Ecto neural progenitor cell (in vitro differentiated cells): ENCODE measurements at regions not wholly inside any gene's neighbourhood (a gene's known extent, or its start where the extent isn't known, plus 50 kb on each side); places are given as distances from the start of the nearest gene placed in this dataset.
A peak's percentile ranks its signal among the peaks of the same experiment; 100 is the strongest.

Experiments used
- DNase-seq: peaks from one replicate; pipeline ENCODE4 v3.0.0-alpha.2; 2018; ENCODE audit warnings: low spot score

DNA sequence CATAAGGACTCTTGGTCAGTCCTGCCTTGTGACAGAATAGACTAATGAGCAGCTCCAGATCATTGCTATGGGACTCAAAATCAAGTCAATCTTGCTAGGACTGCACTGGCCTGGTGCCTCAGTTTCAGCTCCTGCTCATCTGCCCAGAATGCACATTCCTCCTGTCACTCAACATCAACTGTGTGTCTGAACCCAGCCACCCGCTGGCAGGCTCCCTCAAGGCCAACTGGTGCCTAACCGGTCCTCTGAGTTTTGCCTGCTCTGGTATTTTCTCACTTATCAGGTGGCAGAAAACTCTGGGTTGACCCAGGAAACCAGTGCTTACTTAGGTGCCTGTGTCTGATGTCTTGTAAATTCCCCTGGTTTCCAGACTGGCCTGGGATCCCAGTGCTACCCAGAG lies 297.7 kb downstream of the DHX35 start:
- DNase-seq: no peak

DNA sequence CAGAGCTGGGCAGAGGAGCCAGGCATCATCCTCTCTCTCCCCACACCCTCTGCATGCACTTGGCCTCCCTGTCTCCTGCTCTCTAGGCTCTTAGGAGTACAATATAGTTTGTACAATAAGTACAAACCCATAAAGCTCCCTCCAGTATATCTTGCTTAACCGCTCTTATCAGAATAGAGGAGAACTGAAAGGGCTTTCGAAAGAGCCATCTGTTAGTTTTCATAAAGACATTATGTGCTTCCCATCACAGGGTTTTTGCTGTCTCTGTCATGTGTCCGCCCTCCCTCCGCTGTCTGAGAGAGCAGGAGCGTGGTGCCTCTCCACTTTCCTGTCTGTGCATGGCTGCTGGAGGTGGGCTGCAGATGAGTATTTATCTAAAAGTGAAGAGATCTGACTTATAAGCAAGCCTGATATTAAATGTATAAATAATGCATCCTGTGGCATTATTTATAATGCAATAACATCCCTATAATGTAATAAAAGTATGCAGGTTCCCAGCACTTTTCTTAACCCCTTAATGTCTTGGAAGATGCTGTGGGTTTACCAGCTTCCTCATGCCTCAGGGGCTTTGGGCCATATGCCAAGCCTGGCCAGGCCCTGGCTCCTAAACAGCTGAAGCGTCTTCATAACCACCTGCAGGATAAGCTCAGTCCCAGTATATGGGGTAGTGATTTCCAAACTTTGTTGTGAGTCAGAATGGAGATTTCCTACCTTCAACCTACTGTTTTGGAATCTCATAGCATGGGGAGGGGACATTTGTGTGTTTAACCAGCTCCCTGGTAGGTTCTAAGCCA lies 297.1 kb downstream of the DHX35 start:
- no peak for DNase-seq

DNA sequence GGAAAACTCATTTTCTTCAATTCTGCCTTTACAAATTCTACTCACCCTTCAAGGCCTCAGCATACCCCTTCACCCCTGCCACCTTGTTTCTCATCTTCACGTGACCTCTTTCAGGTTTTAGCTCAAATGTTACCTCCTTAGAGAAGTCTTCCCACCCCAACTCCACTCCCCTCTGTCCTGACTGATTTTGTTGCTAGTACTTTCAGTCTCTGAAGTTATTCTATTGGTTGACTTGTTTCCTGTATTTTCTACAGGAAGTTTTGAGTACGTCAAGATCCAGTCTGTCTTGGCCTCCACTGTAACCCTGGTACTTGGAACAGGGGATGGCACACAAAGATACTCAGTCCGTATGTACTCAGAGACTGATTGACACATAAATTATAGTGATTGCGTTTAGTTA lies 296.1 kb downstream of the DHX35 start:
- no peak for DNase-seq

- no peak for DNase-seq
Observed at GRCh38 chr20:39253051-39253755, 291.1 kb downstream of the DHX35 start.

GRCh38 chr20:39252035-39252434 lies 289.9 kb downstream of the DHX35 start:
- DNase-seq: no peak

DNA sequence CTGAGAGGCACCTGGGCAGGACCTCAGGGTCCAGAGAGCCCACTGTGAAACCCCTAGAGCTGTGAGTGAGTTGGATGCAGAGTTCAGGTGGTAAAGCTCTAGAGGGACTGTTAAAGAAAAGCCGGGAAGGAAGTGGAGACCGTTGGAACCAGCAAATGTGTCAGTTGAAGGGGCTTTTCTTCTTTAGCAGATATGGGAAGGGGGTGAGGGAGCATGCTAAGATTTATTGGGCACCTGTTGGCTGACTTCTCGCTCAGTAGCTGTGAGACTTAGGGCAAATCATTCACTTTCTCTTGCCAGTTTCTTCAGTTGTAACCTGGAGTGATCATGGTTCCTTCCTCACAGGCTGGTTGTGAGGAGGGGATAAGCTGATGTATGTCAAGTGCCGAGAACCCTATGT lies 287.7 kb downstream of the DHX35 start:
- DNase-seq: no peak

- no peak for DNase-seq
Observed at GRCh38 chr20:39248862-39249485, 286.8 kb downstream of the DHX35 start.

GRCh38 chr20:39248171-39248861 lies 286.2 kb downstream of the DHX35 start:
- no peak for DNase-seq

DNA sequence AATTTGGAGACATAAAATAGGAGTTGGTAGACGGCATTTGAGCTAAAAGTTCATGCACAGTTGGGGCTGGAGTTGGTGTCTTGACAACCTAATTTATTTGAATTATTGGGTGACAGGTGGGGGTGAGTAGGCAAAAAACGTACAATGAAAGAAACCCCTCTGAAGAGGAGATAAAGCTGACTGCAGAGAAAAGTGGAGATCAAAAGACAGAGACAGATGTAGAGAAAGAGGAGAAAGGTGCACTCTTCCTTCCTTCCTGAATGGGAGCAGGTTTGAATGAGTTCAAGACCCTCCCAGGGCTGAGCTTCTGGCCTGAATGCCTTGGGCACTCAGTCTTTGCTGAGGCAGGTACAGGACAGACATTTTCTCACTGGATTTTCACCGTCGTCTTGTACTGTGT lies 284.3 kb downstream of the DHX35 start:
- no peak for DNase-seq

DNA sequence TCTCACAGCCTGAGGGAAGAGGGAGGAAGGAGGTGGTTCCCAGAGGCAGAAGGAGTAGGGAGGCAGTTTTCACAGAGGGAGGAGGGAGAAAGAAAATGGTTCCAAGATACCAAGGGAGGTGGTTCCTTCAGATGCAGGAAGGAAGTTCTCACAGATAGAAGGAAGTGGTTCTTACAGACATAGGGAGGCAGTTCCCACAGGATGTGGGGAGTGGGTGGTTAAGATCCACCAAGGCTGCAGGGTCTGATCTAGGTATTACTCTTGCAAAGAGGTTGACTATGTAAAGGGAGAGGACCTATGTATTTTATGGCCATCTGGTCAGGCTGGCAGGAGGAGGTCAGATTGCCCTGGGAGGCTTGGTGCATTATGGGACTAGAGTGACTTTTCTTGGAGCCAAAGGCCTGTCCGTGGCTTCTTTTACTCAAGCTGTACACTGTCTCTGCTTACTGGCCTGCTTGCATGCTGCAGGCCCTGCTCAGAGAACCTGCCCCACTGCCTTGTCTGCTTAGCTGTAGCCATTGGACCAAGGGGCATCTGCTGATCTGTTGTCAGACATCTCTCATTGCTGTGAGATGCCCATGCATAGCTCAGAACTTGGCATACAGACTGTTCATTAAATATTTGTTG lies 283.7 kb downstream of the DHX35 start:
- DNase-seq: no peak

GRCh38 chr20:39243962-39244361 lies 281.8 kb downstream of the DHX35 start:
- DNase-seq: no peak

- no peak for DNase-seq
Observed at GRCh38 chr20:39242614-39243013, 280.5 kb downstream of the DHX35 start.

DNA sequence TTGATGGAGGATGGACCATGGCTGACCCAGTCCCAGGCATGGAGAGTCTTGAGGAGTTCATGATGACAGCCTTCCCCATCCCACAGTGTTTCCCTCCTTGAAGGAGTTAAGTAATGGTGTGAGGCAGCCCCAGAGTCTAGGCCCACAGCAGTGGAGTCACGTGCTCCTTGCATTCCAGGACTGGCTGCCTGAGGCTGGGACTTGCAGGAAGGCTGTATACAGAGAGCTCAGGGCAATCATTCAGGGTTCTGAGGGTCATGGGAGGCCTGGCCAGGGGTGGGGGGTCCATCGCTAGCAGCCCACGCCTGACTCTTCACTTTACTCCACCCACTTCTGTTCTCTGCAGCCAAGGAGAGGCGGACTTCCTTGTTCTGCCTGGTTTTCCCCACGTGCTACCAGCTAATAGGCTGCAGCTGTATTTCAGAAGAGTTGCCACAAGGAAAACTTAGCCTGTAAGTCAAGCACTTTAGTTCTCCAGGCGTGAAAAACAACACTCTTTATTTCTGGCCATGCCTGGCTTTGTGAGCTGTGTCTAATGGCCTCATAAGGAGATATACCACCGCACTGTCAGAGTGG lies 272.5 kb downstream of the DHX35 start:
- DNase-seq: no peak

DNA sequence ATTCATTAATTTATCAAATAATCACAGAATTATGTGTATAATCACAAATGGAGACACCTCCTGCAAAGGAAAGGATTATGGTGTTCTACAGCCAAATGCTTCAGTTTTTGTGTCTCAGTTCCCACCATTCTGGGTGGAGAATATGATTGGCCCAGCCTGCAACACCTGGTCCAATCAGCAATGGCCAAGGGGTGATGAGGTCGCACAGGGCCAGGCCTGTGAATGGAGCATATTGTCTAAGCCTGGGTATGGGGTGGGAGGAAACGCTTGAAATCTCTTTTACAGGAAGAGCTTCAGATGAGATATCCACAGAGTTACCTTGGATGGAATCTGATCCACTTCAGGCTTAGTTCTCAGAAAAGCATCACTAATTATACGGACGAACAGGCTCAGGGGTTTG lies 271.6 kb downstream of the DHX35 start:
- no peak for DNase-seq

DNA sequence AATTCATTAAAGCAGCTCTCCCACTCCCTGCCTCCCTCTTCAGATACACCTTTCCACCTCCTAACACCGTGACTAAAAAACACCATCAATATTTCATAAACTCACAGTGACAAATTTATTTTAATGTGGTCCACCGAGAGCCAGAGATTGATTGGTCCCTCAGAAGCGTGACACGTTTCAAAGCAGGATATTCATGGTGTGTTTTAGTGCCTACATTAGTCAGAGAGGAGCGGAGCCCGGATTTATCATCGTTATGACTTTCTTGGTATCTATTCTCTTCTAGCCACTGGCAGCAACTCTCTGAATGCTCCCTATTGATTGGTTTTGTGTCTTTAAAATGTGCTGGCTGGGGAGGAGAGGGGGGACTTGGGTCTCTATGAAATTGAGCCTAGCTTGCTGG lies 265.3 kb downstream of the DHX35 start:
- no peak for DNase-seq

DNA sequence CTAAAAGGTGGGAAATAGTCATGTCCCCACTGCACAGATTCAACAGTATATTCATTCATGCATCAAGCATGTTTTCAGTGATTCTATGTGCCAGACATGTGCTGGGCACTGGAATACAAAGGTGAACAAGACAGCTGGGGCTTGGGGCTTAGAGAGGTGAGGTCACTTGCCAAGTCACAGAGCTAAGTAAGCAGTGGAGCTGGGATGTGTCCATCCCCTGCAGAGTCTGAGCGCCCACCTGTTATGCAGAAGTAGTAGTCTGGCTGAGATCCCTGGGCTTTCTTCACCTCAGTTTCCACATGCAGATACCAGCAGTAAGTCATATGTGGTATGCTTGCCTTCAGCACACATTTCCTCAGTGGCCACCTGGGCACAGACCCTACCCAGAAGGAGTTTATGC lies 263.8 kb downstream of the DHX35 start:
- no peak for DNase-seq

DNA sequence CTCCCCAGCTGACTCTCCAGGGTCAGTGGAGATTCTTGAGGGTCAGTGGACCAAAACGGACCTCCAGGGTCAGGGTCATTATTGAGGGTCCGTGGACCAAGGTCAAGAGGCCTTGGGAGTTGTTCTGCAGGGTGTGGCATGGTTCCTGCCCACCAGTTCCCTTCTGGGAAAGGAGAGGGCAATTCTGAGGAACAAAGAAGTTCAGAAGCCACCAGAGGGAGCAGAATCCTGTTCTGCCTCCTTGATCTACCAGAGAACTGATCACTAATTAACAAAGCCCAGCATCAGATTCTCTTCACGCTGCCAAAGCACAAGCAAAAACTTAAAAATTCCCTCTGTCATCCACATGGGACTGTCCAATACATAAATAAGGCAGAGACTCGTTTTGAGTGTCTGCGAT lies 263.4 kb downstream of the DHX35 start:
- DNase-seq: no peak

DNA sequence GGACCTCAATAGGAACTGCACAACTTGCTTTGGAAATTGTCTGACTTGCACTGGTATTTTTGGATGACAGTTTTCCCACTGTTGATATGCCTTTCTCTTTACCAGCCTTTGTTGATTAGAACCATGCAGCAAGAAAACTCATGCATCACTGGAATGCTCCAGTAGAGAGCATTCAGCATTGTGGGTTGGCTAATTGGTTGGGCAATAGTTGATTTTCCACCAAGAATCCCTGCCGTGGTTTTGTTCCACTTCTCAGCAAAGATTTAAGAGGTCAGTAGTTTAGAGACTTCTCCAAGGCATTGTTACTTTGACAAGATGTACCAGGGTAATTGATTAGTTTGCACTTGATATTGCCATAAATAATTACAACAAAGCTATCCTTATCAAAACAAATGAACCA lies 260.0 kb downstream of the DHX35 start:
- DNase-seq: no peak

DNA sequence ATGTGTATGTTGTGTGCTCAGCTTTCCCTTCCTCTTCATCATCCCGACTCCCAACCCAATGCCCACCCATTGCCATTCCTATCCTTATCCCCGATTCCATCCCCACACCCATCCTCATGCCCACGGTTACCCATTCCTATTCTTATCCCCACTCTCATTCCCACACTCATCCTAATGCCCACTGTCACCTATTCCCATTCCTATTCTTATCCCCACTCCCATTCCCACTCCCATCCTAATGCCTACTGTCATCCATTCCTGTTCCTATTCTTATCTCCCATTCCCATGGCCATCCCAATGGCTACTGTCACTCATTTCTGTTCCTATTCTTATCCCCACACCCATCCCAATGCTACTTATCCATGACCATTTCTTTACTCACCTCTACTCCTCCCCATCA lies 254.1 kb downstream of the DHX35 start:
- no peak for DNase-seq

GRCh38 chr20:39214828-39215227 lies 252.7 kb downstream of the DHX35 start:
- peak; percentile 66 for DNase-seq

DNA sequence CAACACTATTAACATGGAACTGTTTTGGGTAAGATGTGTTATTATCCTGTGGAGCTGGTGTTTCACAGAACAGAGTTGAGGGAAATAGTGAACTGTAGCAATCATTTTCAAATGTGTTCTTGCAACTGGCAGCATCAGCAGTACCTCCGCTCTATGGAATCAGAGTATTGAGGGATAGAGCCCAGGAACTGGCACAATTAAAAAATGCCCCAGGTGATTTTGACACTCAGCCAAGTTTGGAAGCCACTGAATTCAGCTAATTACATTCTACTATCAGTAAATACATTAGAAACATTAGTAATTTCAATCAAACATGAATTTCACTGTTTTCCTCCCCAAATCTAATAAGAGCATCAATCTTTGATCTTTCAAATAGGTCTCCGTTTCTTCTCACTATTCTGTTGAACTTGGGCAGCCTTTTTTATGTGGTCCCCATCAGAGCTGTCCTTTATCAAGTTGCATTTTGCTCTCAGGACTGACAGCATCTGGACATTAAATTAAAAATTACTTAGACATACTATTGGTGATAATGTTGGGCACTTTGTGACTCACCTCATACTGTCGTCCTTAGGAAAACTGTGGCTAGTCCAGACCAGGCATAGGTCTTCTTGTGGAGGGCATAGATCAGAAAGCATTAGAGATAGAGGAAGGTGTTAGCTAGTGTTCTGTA lies 251.5 kb downstream of the DHX35 start:
- DNase-seq: no peak
